Mesothelial cell of epicardium (in vitro differentiated cells): ENCODE measurements at regions not wholly inside any gene's neighbourhood (a gene's known extent, or its start where the extent isn't known, plus 50 kb on each side); places are given as distances from the start of the nearest gene placed in this dataset.
"Not testable (repeated sequence)": the region's sequence is repeated elsewhere in the genome, so short reads cannot be mapped to it uniquely, and the experiment has no call there.

Experiments
- DNase-seq, 2 experiments: peaks; one replicate each; pipeline ENCODE4 v3.0.0; 2021; ENCODE audit warnings: low spot score in 2 of 2; ENCODE audit not compliant: unreplicated experiment in 2 of 2
- H3K27ac Mint-ChIP-seq: 2 replicates; pipeline ENCODE4 v1.8.0; 2021; ENCODE audit warnings: mixed read lengths
- H3K27me3 Mint-ChIP-seq: 2 replicates; pipeline ENCODE4 v1.8.0; 2021; ENCODE audit warnings: low read depth, mixed read lengths
- H3K36me3 Mint-ChIP-seq: 2 replicates; pipeline ENCODE4 v1.8.0; 2021; ENCODE audit warnings: mixed read lengths
- H3K4me1 Mint-ChIP-seq: 2 replicates; pipeline ENCODE4 v1.8.0; 2021; ENCODE audit warnings: mixed read lengths
- H3K4me3 Mint-ChIP-seq: 2 replicates; pipeline ENCODE4 v1.8.0; 2021; ENCODE audit warnings: mild to moderate bottlenecking, moderate library complexity, mixed read lengths
- H3K9me3 Mint-ChIP-seq: 2 replicates; pipeline ENCODE4 v1.8.0; 2021; ENCODE audit warnings: mixed read lengths
- CTCF ChIP-seq: fragments of 200-600 bp; sonication (generic); IDR thresholded peaks from one replicate; pipeline ENCODE4 v1.5.0; 2021; ENCODE audit warnings: antibody characterized with exemption; ENCODE audit not compliant: unreplicated experiment

GRCh38 chr7:4523873-4524272 is 158.2 kb upstream of the FOXK1 start:
- H3K27ac Mint-ChIP-seq, result no peak overlapping the region
- peaks cover 10% of the 10 kb centered on the region for H3K27me3 Mint-ChIP-seq
- no peak for TF ChIP-seq CTCF
- no peak overlapping the region for H3K4me3 Mint-ChIP-seq
- no peak for DNase-seq
- no peaks in the 10 kb centered on the region for H3K9me3 Mint-ChIP-seq
- no peaks in the 10 kb centered on the region for H3K36me3 Mint-ChIP-seq
- H3K4me1 Mint-ChIP-seq, result no peaks in the 10 kb centered on the region

- no peaks in the 10 kb centered on the region for H3K4me1 Mint-ChIP-seq
- peaks cover 4% of the 10 kb centered on the region for H3K9me3 Mint-ChIP-seq
- TF ChIP-seq CTCF, result no peak
- H3K27me3 Mint-ChIP-seq, result peaks cover 15% of the 10 kb centered on the region
- H3K36me3 Mint-ChIP-seq, result no peaks in the 10 kb centered on the region
- no peak overlapping the region for H3K4me3 Mint-ChIP-seq
- no peak for DNase-seq
- no peak overlapping the region for H3K27ac Mint-ChIP-seq
These were observed 156.2 kb upstream of the FOXK1 start for GRCh38 chr7:4525884-4526283.

GRCh38 chr7:4527988-4528636 is 154.0 kb upstream of the FOXK1 start:
- no peak for DNase-seq
- Mint-ChIP-seq H3K4me1 (no peaks in the 10 kb centered on the region), H3K27ac (no peak overlapping the region), H3K27me3 (peaks cover 12% of the 10 kb centered on the region), H3K9me3 (peaks cover 4% of the 10 kb centered on the region), H3K4me3 (no peak overlapping the region), H3K36me3 (no peaks in the 10 kb centered on the region)
- no peak for TF ChIP-seq CTCF

- Mint-ChIP-seq H3K27ac (no peak overlapping the region), H3K27me3 (peaks cover 17% of the 10 kb centered on the region), H3K4me3 (no peak overlapping the region), H3K4me1 (no peaks in the 10 kb centered on the region), H3K36me3 (no peaks in the 10 kb centered on the region), H3K9me3 (peaks cover 8% of the 10 kb centered on the region)
- TF ChIP-seq CTCF, result no peak
- DNase-seq, result no peak
These were observed 150.9 kb upstream of the FOXK1 start for GRCh38 chr7:4531236-4531635.

- H3K36me3 Mint-ChIP-seq, DNase-seq, H3K4me1 Mint-ChIP-seq, H3K27ac Mint-ChIP-seq, H3K4me3 Mint-ChIP-seq: not testable (repeated sequence)
- Mint-ChIP-seq H3K9me3 (peaks cover 12% of the 10 kb centered on the region), H3K27me3 (peaks cover 18% of the 10 kb centered on the region)
These were observed 148.8 kb upstream of the FOXK1 start for GRCh38 chr7:4533339-4533738.

- no peak for DNase-seq
- Mint-ChIP-seq H3K9me3 (peaks cover 23% of the 10 kb centered on the region), H3K27me3 (peaks cover 6% of the 10 kb centered on the region), H3K36me3 (no peaks in the 10 kb centered on the region), H3K4me3 (no peak overlapping the region), H3K27ac (no peak overlapping the region), H3K4me1 (no peaks in the 10 kb centered on the region)
- no peak for TF ChIP-seq CTCF
These were observed 132.4 kb upstream of the FOXK1 start for GRCh38 chr7:4549681-4550080.
